Activated CD4-positive, alpha-beta T cell treated with anti-CD3 and anti-CD28 coated beads, Interleukin-2, amount 10 ng/mL, durations not matched to agents 24 days and 14 days (primary cell): ENCODE measurements at regions not wholly inside any gene's neighbourhood (a gene's known extent, or its start where the extent isn't known, plus 50 kb on each side); places are given as distances from the start of the nearest gene placed in this dataset.
"Not testable (repeated sequence)": the region's sequence is repeated elsewhere in the genome, so short reads cannot be mapped to it uniquely, and the experiment has no call there.

Experiments used
- DNase-seq: peaks from one replicate; pipeline ENCODE4 v3.0.0; 2022
- H3K27ac Mint-ChIP-seq: one replicate; pipeline ENCODE4 v1.8.0; 2022; ENCODE audit warnings: mild to moderate bottlenecking, mixed read lengths
- H3K27me3 Mint-ChIP-seq: one replicate; pipeline ENCODE4 v1.8.0; 2022; ENCODE audit warnings: mixed read lengths
- H3K36me3 Mint-ChIP-seq: one replicate; pipeline ENCODE4 v1.8.0; 2022; ENCODE audit warnings: low read depth, mild to moderate bottlenecking, mixed read lengths
- H3K4me1 Mint-ChIP-seq: one replicate; pipeline ENCODE4 v1.8.0; 2021; ENCODE audit warnings: mixed read lengths
- H3K4me3 Mint-ChIP-seq: one replicate; pipeline ENCODE4 v1.8.0; 2022; ENCODE audit warnings: mild to moderate bottlenecking, moderate library complexity, mixed read lengths
- H3K9me3 Mint-ChIP-seq: one replicate; pipeline ENCODE4 v1.8.0; 2021; ENCODE audit warnings: mixed read lengths
- intact Hi-C: fragments of 100-400 bp; cut with micrococcal nuclease; formaldehyde crosslinking; loops from one replicate; pipeline ENCODE4 v1.15.1; 2023

DNA sequence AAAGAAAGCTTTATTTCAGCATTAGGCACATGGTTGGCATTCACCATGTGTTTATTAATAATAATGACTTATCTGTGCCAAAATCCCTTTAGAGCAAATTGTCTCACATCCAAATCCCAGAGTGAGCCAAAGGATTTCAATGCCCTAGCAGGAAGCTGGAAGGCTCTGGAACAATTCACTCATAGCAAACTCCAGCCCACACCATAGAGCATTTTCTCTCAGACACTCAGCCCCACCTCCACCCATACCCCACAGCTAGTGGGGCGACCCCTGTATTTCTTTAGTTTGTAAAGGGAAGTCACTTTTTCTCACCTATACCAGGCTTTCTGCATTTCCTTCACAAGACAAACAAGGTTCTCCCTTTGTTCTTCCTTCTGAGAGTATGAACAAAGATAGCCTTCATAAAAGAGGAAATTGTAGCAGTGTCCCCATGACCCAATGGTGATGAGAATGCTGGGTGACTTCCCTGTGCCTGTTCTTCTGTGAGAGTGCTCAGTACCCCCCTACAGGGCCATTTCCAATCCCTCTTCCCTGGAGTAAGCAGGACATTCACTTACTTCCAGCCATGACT, 100.1 kb upstream of the APCDD1 start:
- no peak overlapping the region for H3K4me3 Mint-ChIP-seq

GRCh38 chr18:10354890-10355289, 99.5 kb upstream of the APCDD1 start:
- no peak overlapping the region for H3K27ac Mint-ChIP-seq
- H3K4me3 Mint-ChIP-seq = no peak overlapping the region
- peaks cover 21% of the 10 kb centered on the region for H3K9me3 Mint-ChIP-seq
- no peak for DNase-seq
- H3K4me1 Mint-ChIP-seq = no peaks in the 10 kb centered on the region
- H3K36me3 Mint-ChIP-seq = no peaks in the 10 kb centered on the region
- intact Hi-C loops = no loop called here
- no peaks in the 10 kb centered on the region for H3K27me3 Mint-ChIP-seq

More for the DNA sequence above, 100.1 kb upstream of the APCDD1 start:
- Mint-ChIP-seq H3K27me3 (no peaks in the 10 kb centered on the region), H3K27ac (no peak overlapping the region), H3K4me1 (no peaks in the 10 kb centered on the region), H3K9me3 (peaks cover 21% of the 10 kb centered on the region), H3K36me3 (no peaks in the 10 kb centered on the region)
- intact Hi-C loops = no loop called here
- DNase-seq = no peak

GRCh38 chr18:10356999-10357398, 97.4 kb upstream of the APCDD1 start:
- H3K36me3 Mint-ChIP-seq, H3K4me3 Mint-ChIP-seq, H3K27ac Mint-ChIP-seq, H3K4me1 Mint-ChIP-seq, DNase-seq, H3K27me3 Mint-ChIP-seq, intact Hi-C loops: not testable (repeated sequence)
- H3K9me3 Mint-ChIP-seq = peaks cover 21% of the 10 kb centered on the region

- H3K4me1 Mint-ChIP-seq = no peaks in the 10 kb centered on the region
- intact Hi-C loops = no loop called here
Observed at GRCh38 chr18:10361660-10362059, 92.8 kb upstream of the APCDD1 start.

DNA sequence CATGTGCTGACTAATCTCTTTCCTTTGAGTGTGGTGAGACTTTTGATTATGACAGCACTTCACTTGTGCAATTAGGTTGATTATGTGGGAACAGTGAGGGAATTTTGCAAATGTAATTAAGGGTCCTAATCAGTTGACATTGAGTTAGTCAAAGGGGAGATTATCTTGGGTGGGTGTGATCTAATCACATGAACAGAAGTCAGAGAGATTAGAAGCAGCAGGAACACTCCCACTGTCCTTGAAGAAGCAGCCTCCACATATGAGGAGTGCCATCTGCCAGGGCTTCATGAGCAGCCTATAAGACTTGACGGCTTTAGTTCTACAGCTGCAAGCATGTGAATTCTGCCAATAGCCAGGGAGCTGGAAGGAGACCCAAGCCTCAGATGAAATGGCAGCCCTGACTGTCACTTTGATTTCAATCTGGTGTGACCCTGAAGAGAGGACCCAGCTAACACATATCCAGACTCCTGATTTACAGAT, 89.4 kb upstream of the APCDD1 start:
- H3K27ac Mint-ChIP-seq = no peak overlapping the region

More at GRCh38 chr18:10361660-10362059, 92.8 kb upstream of the APCDD1 start:
- H3K4me3 Mint-ChIP-seq = no peak overlapping the region
- H3K27me3 Mint-ChIP-seq = no peaks in the 10 kb centered on the region
- H3K27ac Mint-ChIP-seq = no peak overlapping the region
- no peaks in the 10 kb centered on the region for H3K36me3 Mint-ChIP-seq
- H3K9me3 Mint-ChIP-seq = peaks cover 7% of the 10 kb centered on the region
- DNase-seq = no peak

GRCh38 chr18:10365901-10366300, 88.5 kb upstream of the APCDD1 start:
- Mint-ChIP-seq H3K4me3 (no peak overlapping the region), H3K27ac (no peak overlapping the region), H3K36me3 (no peaks in the 10 kb centered on the region)

More for the DNA sequence above, 89.4 kb upstream of the APCDD1 start:
- Mint-ChIP-seq H3K27me3 (no peaks in the 10 kb centered on the region), H3K4me3 (no peak overlapping the region), H3K36me3 (no peaks in the 10 kb centered on the region), H3K4me1 (no peaks in the 10 kb centered on the region), H3K9me3 (no peaks in the 10 kb centered on the region)
- DNase-seq = no peak
- intact Hi-C loops = no loop called here

GRCh38 chr18:10367836-10368235, 86.6 kb upstream of the APCDD1 start:
- Mint-ChIP-seq H3K27ac (no peak overlapping the region), H3K4me1 (no peaks in the 10 kb centered on the region)
- intact Hi-C loops = no loop called here

More at GRCh38 chr18:10365901-10366300, 88.5 kb upstream of the APCDD1 start:
- no peaks in the 10 kb centered on the region for H3K27me3 Mint-ChIP-seq
- H3K9me3 Mint-ChIP-seq = no peaks in the 10 kb centered on the region
- intact Hi-C loops = no loop called here
- H3K4me1 Mint-ChIP-seq = no peaks in the 10 kb centered on the region
- DNase-seq = no peak

DNA sequence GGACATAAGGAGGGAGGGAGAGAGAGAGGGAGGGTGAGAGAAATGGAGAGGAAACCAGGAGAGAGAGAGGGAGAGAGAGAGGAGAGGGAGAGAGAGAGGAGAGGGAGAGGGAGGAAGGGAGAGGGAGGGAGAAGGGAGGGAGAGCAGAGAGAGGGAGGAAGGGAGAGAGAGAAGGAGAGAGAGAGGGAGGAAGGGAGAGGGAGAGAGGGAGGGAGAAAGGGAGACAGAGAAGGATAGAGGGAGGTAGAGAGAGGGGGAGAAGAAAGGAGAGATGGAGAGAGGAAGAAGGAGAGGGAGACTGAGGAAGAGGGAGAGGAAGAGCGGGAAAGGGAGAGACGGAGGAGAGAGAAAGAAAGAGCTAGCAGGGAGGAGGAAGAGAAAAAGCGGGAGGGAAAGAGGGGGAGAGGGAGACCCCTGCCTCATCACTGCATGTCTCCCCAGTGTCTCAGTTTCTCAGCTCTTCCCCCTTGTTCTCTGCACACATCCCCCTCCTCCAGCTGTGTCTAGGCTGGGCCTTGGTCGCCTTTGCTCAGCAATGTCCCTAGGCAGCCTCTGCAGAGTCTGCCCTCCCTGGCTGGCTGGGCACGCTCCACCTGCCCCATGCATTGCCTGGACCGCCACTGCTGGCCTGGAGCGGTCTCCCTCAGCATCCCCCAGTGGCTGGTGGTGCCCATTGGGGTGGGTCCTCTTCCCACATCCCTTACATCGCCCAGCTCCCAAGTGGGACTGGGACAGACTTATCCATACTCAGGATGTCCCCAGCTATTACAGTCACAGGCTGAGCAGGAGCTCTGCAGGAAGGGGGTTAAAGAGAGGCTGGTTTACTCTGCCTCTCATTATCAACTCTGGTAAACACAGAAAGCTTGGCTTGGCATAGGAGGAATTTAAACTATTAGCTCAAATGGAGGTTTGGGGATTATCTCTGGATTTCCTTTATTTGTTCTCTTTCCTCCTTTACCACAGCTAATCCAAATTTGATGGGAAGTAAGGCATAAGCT, 85.7 kb upstream of the APCDD1 start:
- H3K27me3 Mint-ChIP-seq = no peaks in the 10 kb centered on the region
- no peaks in the 10 kb centered on the region for H3K36me3 Mint-ChIP-seq
- H3K4me1 Mint-ChIP-seq = no peaks in the 10 kb centered on the region
- H3K4me3 Mint-ChIP-seq = no peak overlapping the region
- intact Hi-C loops = no loop called here
- no peaks in the 10 kb centered on the region for H3K9me3 Mint-ChIP-seq
- no peak for DNase-seq
- no peak overlapping the region for H3K27ac Mint-ChIP-seq

More at GRCh38 chr18:10367836-10368235, 86.6 kb upstream of the APCDD1 start:
- Mint-ChIP-seq H3K27me3 (no peaks in the 10 kb centered on the region), H3K4me3 (no peak overlapping the region), H3K36me3 (no peaks in the 10 kb centered on the region), H3K9me3 (no peaks in the 10 kb centered on the region)
- DNase-seq = no peak

DNA sequence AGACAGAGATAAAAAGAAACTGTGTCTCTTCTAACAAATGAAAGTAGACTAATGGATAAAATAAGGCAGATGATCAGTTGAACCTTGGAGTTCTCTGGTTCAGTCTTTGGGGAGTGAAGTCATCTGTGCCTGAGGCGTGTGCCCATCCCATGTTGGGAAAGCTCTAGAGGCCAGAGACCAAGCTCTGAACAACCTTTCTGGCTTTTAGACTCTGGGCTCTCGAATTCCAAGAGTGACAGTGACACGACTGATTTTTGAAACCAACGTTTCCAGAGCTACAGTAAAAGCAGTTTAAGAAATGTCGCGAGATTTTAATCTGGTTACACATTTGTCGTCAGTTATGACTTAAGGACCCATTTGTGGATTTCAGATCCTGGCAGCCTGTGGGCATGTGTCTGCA, 83.7 kb upstream of the APCDD1 start:
- no peaks in the 10 kb centered on the region for H3K9me3 Mint-ChIP-seq

GRCh38 chr18:10371165-10371564, 83.3 kb upstream of the APCDD1 start:
- no peaks in the 10 kb centered on the region for H3K27me3 Mint-ChIP-seq
- no peak for DNase-seq
- no peaks in the 10 kb centered on the region for H3K36me3 Mint-ChIP-seq
- no peaks in the 10 kb centered on the region for H3K4me1 Mint-ChIP-seq
- no peak overlapping the region for H3K4me3 Mint-ChIP-seq
- H3K27ac Mint-ChIP-seq = no peak overlapping the region
- intact Hi-C loops = no loop called here
- no peaks in the 10 kb centered on the region for H3K9me3 Mint-ChIP-seq

More for the DNA sequence above, 83.7 kb upstream of the APCDD1 start:
- H3K4me1 Mint-ChIP-seq = no peaks in the 10 kb centered on the region
- H3K27me3 Mint-ChIP-seq = no peaks in the 10 kb centered on the region
- no peaks in the 10 kb centered on the region for H3K36me3 Mint-ChIP-seq
- H3K27ac Mint-ChIP-seq = no peak overlapping the region
- DNase-seq = peak; percentile 23
- H3K4me3 Mint-ChIP-seq = no peak overlapping the region
- intact Hi-C loops = no loop called here

DNA sequence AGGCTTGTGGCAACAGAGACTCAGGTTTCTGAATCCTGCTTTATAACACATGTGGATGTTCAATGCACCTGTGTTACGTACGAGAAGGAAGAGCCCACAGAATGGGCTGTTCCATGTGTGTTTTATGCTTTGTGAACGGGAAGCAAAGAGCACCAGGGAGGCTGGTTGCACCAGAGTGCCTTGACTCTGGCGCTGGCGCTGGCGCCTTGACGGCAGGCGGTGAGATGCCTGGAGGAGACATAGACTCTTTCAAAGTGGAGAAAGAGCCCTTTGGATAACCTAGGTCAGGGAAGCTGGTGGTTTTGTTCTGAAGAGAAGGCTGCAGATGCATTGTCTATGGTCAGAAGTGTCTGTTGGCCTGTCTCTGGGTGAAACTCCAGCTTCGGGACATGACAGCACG, 80.2 kb upstream of the APCDD1 start:
- intact Hi-C loops = no loop called here
- Mint-ChIP-seq H3K9me3 (no peaks in the 10 kb centered on the region), H3K27ac (no peak overlapping the region), H3K27me3 (peaks cover 2% of the 10 kb centered on the region), H3K36me3 (no peaks in the 10 kb centered on the region), H3K4me1 (peaks cover 2% of the 10 kb centered on the region), H3K4me3 (no peak overlapping the region)
- DNase-seq = peak; percentile 40

DNA sequence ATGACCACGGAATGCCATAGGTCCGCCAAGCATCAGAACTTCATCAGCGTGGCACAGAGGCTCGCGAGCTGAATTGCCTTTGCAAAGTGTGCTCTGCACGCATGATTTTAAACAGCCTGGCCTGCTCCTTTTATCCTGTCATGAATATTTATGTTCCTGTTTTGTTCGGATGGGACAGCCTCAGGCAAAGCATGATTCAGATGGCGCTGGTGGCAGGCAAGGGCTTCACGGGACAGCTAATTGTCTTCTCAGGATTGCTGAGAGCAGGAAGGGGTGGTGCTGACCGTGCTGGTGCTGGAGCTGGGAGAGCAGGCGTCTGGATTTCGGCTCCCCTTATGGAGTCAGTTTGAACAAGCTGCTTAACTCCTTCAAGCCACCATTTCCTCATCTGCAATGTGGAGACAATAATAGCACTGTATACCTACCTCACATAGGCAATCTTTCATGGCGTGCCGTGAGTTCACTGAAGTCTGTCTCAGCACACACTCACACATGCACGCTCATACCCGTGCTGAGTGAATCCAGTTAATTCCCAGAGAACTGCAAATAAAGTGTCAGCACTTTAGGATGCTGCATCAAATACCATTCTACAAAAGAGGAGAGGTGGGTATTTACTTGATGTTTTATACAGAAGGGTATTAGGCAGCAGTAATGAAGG, 79.7 kb upstream of the APCDD1 start:
- intact Hi-C loops = no loop called here
- peak; percentile 30 for DNase-seq
- H3K27me3 Mint-ChIP-seq = peaks cover 4% of the 10 kb centered on the region
- H3K36me3 Mint-ChIP-seq = no peaks in the 10 kb centered on the region
- H3K27ac Mint-ChIP-seq = no peak overlapping the region
- no peak overlapping the region for H3K4me3 Mint-ChIP-seq
- H3K9me3 Mint-ChIP-seq = no peaks in the 10 kb centered on the region
- peaks cover 2% of the 10 kb centered on the region for H3K4me1 Mint-ChIP-seq

- DNase-seq = peak; percentile 18
- H3K27ac Mint-ChIP-seq = no peak overlapping the region
- peaks cover 2% of the 10 kb centered on the region for H3K4me1 Mint-ChIP-seq
- intact Hi-C loops = no loop called here
- H3K36me3 Mint-ChIP-seq = no peaks in the 10 kb centered on the region
- no peaks in the 10 kb centered on the region for H3K9me3 Mint-ChIP-seq
- no peak overlapping the region for H3K4me3 Mint-ChIP-seq
- H3K27me3 Mint-ChIP-seq = peaks cover 4% of the 10 kb centered on the region
Observed at GRCh38 chr18:10376731-10377130, 77.7 kb upstream of the APCDD1 start.

- Mint-ChIP-seq H3K36me3 (no peaks in the 10 kb centered on the region), H3K27me3 (peaks cover 5% of the 10 kb centered on the region), H3K4me3 (no peak overlapping the region), H3K27ac (no peak overlapping the region), H3K4me1 (peaks cover 2% of the 10 kb centered on the region), H3K9me3 (no peaks in the 10 kb centered on the region)
- intact Hi-C loops = no loop called here
- no peak for DNase-seq
Observed at GRCh38 chr18:10377956-10378355, 76.5 kb upstream of the APCDD1 start.
